ENCODE measurements at regions not wholly inside any gene's neighbourhood (a gene's known extent, or its start where the extent isn't known, plus 50 kb on each side); places are given as distances from the start of the nearest gene placed in this dataset.

GRCh38 chr2:198476007-198476406 lies 671.6 kb downstream of the PLCL1 start:
- no peak overlapping the region for H3K4me3 ChIP-seq (ENCODE audit: low read depth, low read length)

GRCh38 chr2:198471291-198471690 lies 666.9 kb downstream of the PLCL1 start:
- DNase-seq: no peak
- Histone ChIP-seq H3K4me3 (ENCODE audit: low read depth, low read length) (no peak overlapping the region), H3K9me3 (no peaks in the 10 kb centered on the region), H3K27me3 (no peaks in the 10 kb centered on the region), H3K4me1 (no peaks in the 10 kb centered on the region), H3K36me3 (no peaks in the 10 kb centered on the region)
- TF ChIP-seq CTCF (IDR thresholded peaks at IDR 0.05; ENCODE audit: low read depth, low read length): peak; percentile 38

More at GRCh38 chr2:198476007-198476406, 671.6 kb downstream of the PLCL1 start:
- no peak for TF ChIP-seq CTCF (IDR thresholded peaks at IDR 0.05; ENCODE audit: low read depth, low read length)
- Histone ChIP-seq H3K9me3 (no peaks in the 10 kb centered on the region), H3K27me3 (no peaks in the 10 kb centered on the region), H3K36me3 (no peaks in the 10 kb centered on the region), H3K4me1 (no peaks in the 10 kb centered on the region)
- DNase-seq: no peak

- Histone ChIP-seq H3K27me3 (no peaks in the 10 kb centered on the region), H3K36me3 (no peaks in the 10 kb centered on the region), H3K9me3 (no peaks in the 10 kb centered on the region), H3K4me3 (ENCODE audit: low read depth, low read length) (no peak overlapping the region), H3K4me1 (no peaks in the 10 kb centered on the region)
- TF ChIP-seq CTCF (IDR thresholded peaks at IDR 0.05; ENCODE audit: low read depth, low read length): no peak
- no peak for DNase-seq
Measured at GRCh38 chr2:198468136-198468535, 663.7 kb downstream of the PLCL1 start.

- no peak for DNase-seq
- no peaks in the 10 kb centered on the region for H3K27me3 ChIP-seq
- TF ChIP-seq CTCF (IDR thresholded peaks at IDR 0.05; ENCODE audit: low read depth, low read length): no peak
- no peaks in the 10 kb centered on the region for H3K4me1 ChIP-seq
- H3K4me3 ChIP-seq (ENCODE audit: low read depth, low read length): no peak overlapping the region
- H3K9me3 ChIP-seq: no peaks in the 10 kb centered on the region
- no peaks in the 10 kb centered on the region for H3K36me3 ChIP-seq
Measured at GRCh38 chr2:198465970-198466369, 661.6 kb downstream of the PLCL1 start.

GRCh38 chr2:198456418-198456817 lies 652.0 kb downstream of the PLCL1 start:
- TF ChIP-seq CTCF (IDR thresholded peaks at IDR 0.05; ENCODE audit: low read depth, low read length): no peak
- Histone ChIP-seq H3K4me1 (no peaks in the 10 kb centered on the region), H3K4me3 (ENCODE audit: low read depth, low read length) (no peak overlapping the region), H3K9me3 (no peaks in the 10 kb centered on the region), H3K27me3 (no peaks in the 10 kb centered on the region), H3K36me3 (no peaks in the 10 kb centered on the region)
- DNase-seq: no peak

GRCh38 chr2:198453866-198454265 lies 649.5 kb downstream of the PLCL1 start:
- Histone ChIP-seq H3K4me1 (no peaks in the 10 kb centered on the region), H3K9me3 (no peaks in the 10 kb centered on the region), H3K27me3 (no peaks in the 10 kb centered on the region), H3K4me3 (ENCODE audit: low read depth, low read length) (no peak overlapping the region), H3K36me3 (no peaks in the 10 kb centered on the region)
- no peak for TF ChIP-seq CTCF (IDR thresholded peaks at IDR 0.05; ENCODE audit: low read depth, low read length)
- no peak for DNase-seq

Data from BE2C (cell line).